ENCODE measurements at regions not wholly inside any gene's neighbourhood (a gene's known extent, or its start where the extent isn't known, plus 50 kb on each side); places are given as distances from the start of the nearest gene placed in this dataset.

GRCh38 chr3:186411994-186412393 lies 50.0 kb upstream of the DGKG start:
- no peak for ATAC-seq (ENCODE audit: insufficient read depth, low read depth)
- peaks cover 27% of the 10 kb centered on the region for H3K27me3 ChIP-seq (ENCODE audit: insufficient read depth, low read length, poor library complexity)
- TF ChIP-seq EZH2 (IDR thresholded peaks at IDR 0.05; ENCODE audit: borderline replicate concordance, low read depth, low read length, severe bottlenecking) (no peak), CTCF (IDR thresholded peaks at IDR 0.05; ENCODE audit: borderline replicate concordance, extremely low read depth, low read length, poor library complexity, severe bottlenecking) (no peak)

More at GRCh38 chr3:186411994-186412393, 50.0 kb upstream of the DGKG start:
- H3K4me3 ChIP-seq (ENCODE audit: low read depth in 1 of 2, low read length in 2 of 2) = no peak overlapping the region
- no peak for DNase-seq
- H3K4me2 ChIP-seq (ENCODE audit: insufficient read depth, low read length) = no peak overlapping the region
- H3K36me3 ChIP-seq (ENCODE audit: insufficient read depth, low read length) = no peaks in the 10 kb centered on the region
- no peaks in the 10 kb centered on the region; the same call in 1 of the 2 replicates for H4K20me1 ChIP-seq (ENCODE audit: insufficient read depth, low read length)
- H3K9ac ChIP-seq (ENCODE audit: low read depth, low read length) = no peak overlapping the region
- no peaks in the 10 kb centered on the region for H3K4me1 ChIP-seq (ENCODE audit: insufficient read depth, low read length)
- no peak overlapping the region for H2AFZ ChIP-seq (ENCODE audit: low read depth, low read length)
- no peaks in the 10 kb centered on the region for H3K79me2 ChIP-seq (ENCODE audit: insufficient read depth, low read length)
- no peaks in the 10 kb centered on the region for H3K9me3 ChIP-seq (ENCODE audit: insufficient read depth, low read length, severe bottlenecking)
- H3K27ac ChIP-seq (ENCODE audit: low read length) = no peak overlapping the region
